Glomerular visceral epithelial cell (primary cell): ENCODE measurements at regions not wholly inside any gene's neighbourhood (a gene's known extent, or its start where the extent isn't known, plus 50 kb on each side); places are given as distances from the start of the nearest gene placed in this dataset.

Source experiments
- DNase-seq: peaks from one replicate; pipeline ENCODE4 v3.0.0-alpha.2; 2016; ENCODE audit errors: extremely low spot score

DNA sequence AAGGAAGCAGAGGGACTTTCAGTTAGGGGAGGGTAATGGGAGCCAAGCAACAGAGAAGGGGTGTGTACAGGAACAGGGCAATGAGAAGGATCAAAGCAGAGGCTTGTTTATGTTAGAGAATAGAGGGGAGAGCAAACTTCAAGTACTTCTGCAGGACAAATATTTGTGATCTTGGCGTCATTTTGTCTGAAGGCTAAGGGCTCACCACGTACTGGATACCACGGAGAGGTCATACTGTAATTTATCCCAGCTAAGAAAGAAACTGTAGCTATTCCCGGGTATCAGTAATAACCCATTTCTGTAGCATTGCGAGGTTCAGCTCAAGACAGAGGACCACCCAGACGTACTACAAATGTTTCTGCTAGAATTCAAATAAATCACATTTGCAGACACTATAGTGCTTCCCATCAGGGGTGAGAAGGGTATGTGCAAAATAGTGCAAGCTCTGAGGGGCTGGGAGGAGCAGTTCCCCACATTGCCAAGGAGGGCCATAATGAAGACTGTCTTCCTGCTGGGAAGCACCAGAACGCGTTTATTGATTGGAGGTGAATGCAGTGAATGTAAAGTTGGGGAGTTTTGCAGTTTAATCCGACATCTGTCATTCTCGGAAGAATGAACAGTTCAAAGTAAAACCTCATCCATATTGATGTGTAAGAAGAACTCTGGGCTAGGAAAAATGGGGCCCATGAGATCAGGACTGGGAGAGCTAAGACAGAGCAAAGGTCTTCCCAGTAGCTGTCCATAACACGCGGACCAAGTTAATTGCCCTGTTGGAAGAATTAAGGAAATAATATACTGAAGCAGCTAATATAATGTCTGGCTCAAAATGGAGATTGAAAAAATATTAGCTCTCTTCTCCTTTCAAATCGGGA, 136.9 kb downstream of the RWDD3 start:
- no peak for DNase-seq

DNA sequence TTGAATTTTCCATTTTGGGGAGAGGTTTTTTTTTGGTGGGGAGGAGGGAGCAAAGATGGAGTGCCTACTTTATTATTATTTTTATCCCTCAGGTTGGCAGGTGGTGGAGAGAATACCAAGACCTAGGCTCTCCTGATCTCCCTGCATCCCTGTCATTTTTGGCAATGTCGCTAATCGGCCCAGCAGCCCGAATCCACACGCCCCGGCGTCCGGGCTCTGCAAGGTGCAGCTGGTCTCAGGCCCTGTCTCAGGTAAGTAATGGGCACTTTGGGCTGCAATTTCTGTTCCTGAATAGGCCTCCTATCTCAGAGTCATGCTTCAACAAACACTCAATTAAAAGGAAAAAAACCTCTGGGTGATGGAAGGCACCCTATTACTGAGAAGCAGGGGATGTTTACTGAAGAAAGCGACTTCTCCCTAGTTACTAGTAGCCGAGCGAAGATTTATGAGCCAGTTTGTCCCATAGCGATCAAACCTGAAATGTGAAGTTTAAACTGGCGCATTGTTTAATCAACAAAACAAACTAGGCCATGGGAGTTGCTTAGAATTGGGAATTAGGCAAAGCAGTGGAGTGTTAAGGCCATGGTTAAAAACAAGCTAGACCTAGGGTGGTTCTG, 137.8 kb downstream of the RWDD3 start:
- no peak for DNase-seq

DNA sequence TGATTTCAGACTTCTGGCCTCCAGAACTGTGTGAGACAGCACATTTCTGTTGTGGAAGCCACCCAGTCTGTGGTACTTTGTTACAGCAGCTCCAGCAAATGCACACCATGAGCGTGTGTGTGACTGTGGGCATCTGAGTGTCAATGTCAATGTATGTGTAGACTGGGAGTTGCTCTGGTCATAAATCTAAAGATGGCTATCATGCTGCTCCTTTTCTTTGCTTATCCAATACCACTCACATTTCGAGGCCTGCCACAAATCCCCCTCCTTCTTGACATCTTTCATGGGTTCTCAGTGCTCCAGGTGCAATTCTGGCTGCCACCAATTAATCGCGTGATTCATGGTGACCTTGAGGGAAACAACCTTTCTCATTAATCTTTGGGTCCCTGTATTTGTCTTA, 141.2 kb downstream of the RWDD3 start:
- DNase-seq: no peak

DNA sequence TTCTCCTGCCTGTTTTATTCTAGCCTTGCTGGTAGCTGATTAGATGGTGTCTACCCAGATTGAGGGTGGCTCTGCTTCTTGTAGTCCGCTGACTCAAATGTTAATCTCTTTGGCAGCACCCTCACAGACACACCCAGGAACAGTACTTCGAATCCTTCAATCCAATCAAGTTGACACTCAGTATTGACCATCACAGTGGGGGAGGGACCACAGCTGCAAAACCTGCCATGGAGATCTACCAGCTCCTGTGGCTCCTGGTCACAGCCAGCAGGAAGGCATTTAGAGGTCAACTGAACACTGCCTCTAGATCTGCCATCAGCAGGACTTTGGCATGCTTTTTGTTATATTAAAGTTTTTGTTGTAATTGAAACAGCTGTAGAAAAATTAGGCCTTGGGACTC, 146.9 kb downstream of the RWDD3 start:
- no peak for DNase-seq

GRCh38 chr1:95382000-95382786, 148.2 kb downstream of the RWDD3 start:
- no peak for DNase-seq

GRCh38 chr1:95383111-95383510, 149.1 kb downstream of the RWDD3 start:
- no peak for DNase-seq

- DNase-seq: peak; percentile 41
Observed at GRCh38 chr1:95384567-95384966, 150.6 kb downstream of the RWDD3 start.

DNA sequence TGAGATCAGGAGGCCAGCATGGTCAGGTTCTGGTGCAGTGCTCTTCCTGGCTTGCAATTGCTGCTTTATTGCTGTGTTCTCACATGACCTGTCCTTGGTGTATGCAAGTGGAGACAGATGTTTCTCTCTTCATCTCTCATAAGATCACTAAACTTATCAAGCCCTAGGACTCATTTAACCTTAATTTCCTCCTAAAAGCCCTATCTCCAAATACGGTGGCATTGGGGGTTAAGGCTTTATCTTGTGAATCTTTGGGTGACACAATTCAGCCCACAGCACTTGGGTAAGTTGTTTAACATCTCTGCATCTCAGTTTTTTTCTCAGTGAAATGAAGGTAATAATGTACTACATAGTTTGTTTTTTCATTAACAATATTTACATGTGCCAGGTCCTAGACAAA, 152.4 kb downstream of the RWDD3 start:
- no peak for DNase-seq

GRCh38 chr1:95386915-95387314, 152.9 kb downstream of the RWDD3 start:
- DNase-seq: no peak

DNA sequence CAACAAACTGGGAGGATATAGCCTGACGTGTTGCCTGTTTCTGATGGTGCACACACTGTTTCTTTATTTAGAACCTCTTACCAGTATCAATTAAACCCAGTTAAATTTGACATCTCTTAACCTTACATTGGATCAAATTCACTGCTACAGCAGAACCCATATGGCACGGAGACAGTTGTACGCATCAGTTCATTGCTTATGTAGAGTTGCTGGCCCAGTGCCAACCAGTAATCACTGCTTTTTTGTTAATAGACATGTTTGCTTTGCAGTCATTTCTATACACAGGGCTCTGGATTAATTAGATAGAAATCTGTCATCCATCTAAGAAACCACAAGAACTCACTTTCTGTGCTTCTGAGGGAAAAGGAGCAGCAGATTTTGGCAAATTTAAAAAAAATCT, 154.0 kb downstream of the RWDD3 start:
- no peak for DNase-seq

DNA sequence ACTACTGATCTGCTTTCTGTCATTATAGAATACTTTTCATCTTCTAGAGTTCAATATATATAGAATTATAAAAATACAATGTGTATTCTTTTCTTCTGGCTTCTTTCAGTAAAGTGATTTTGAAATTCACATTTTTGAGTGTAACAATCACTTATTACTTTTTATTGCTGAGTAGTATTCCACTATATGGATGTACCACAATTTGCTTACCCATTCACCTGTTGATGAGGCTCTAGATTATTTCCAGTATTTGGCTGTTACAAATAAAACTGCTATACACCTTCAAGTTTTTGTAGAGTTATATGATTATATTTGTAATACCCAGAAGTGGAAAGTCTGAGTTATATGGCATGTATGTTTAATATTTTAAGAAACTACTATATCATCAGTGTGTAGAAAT, 159.4 kb downstream of the RWDD3 start:
- no peak for DNase-seq

DNA sequence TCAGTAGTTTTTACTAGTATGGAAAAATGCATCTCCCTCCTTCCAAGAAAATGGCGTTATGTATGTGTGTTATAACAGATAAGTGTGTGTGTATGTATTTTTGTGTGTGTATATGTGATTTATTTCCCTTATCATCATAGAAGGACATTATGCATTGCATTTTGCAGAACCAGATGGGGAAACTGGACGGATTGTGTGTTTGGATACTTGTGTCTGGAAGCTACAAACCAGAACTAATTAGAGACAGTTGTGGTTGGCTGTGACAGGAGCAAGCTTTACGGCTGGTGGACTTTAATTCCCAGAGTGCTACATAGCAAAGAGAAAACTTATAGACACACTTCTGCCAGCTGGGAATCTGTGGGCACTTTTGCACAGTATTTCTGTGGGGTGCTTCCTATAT, 162.5 kb downstream of the RWDD3 start:
- DNase-seq: no peak

DNA sequence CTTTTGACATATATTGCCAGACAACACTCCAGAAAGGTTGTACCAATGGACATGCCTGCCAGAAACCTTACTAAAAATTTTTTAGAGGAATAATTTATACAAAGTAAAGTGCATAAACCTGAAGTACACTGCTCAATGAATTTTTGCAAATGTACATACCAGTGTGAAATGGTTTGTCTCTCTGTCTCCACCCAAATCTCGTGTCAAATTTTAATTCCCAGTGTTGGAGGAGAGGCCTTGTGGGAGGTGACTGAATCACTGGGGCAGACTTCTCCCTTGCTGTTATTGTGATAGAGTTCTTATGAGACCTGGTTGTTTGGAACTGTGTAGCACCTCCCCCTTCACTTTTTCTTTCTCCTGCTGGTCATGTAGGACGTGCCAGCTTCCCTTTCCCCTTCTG, 168.8 kb downstream of the RWDD3 start:
- DNase-seq: no peak

GRCh38 chr1:95406279-95406678, 172.3 kb downstream of the RWDD3 start:
- no peak for DNase-seq

GRCh38 chr1:95407131-95407885, 173.3 kb downstream of the RWDD3 start:
- DNase-seq: no peak

DNA sequence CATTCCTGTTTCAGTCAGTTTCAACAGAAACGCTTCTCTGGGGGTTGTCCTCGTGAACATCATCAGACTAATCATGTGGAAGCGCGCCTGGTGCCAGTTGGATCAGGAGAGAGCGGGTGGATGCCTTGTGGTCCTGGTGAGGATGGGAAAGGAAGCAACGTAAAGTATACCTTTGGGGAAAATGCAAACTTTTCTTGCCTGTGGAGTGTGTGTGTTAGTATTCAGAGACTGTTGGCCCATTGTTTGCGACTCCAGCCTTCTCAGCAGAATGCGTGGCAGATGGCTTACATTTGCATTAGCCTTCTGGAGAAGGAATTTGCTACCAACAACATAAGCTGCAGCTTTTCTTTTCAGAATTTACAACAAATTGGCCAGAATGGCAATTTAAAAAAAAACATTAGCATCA, 173.9 kb downstream of the RWDD3 start:
- no peak for DNase-seq

- DNase-seq: no peak
Observed at GRCh38 chr1:95408507-95409136, 174.6 kb downstream of the RWDD3 start.

DNA sequence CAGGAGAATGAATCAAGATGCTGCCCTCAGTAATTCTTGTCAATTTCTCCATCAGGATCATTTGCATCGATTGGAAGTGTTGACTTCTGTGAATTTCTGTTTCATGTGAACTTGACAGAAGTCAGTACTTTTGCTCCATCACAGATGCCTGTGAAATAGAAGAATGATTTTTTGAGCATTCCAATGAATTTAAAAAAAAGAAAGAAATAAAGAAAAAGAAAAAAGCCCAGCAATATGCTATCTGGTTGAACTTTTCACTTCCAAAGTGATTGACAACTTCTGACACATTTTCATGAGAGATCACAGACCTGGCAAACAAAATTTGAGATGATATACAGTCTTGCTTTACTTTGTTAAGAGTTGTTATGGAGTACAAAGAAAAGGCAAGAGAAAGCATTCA, 175.3 kb downstream of the RWDD3 start:
- DNase-seq: no peak

GRCh38 chr1:95409901-95410300, 175.9 kb downstream of the RWDD3 start:
- DNase-seq: no peak

DNA sequence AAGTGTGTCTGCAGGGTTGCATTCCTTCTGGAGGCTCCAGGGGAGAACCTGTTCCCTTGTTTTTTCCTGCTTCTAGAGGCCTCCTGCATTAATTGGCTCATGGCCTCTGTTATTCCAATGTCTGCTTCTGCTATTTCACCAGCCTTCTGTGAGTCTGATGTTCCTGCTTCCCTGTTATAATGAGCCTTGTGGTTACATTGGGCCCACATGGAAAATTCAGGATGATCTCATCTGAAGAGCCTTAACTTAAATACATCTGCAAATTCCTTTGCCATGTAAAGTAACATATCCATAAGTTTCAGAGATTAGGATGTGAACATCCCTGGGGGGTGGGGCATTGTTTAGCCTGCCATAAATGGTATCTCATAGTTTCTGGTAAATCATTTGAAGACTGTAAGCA, 181.1 kb downstream of the RWDD3 start:
- DNase-seq: no peak

- no peak for DNase-seq
Observed at GRCh38 chr1:95426772-95427171, 192.8 kb downstream of the RWDD3 start.

- no peak for DNase-seq
Observed at GRCh38 chr1:95427525-95427924, 193.5 kb downstream of the RWDD3 start.
